Esophagus squamous epithelium (tissue), 4 donors: ENCODE measurements at regions not wholly inside any gene's neighbourhood (a gene's known extent, or its start where the extent isn't known, plus 50 kb on each side); places are given as distances from the start of the nearest gene placed in this dataset.

Experiments
- POLR2A ChIP-seq, 4 donors: fragments of 450-650 bp; IDR thresholded peaks; one replicate each; pipeline ENCODE4 v1.6.1; 2017; ENCODE audit warnings: antibody characterized with exemption in 4 of 4, mild to moderate bottlenecking in 4 of 4, moderate library complexity in 3 of 4
- TF ChIP-seq, protein P1 (sequence below), 6 experiments: fragments of 450-650 bp in 4 of 6; fragments of 200-600 bp in 2 of 6; sonication (generic) in 2 of 6; IDR thresholded peaks; one replicate each; pipeline ENCODE4 v1.5.1; 2016 to 2019; ENCODE audit warnings: antibody characterized with exemption in 6 of 6, mild to moderate bottlenecking in 4 of 6, moderate library complexity in 4 of 6

DNA sequence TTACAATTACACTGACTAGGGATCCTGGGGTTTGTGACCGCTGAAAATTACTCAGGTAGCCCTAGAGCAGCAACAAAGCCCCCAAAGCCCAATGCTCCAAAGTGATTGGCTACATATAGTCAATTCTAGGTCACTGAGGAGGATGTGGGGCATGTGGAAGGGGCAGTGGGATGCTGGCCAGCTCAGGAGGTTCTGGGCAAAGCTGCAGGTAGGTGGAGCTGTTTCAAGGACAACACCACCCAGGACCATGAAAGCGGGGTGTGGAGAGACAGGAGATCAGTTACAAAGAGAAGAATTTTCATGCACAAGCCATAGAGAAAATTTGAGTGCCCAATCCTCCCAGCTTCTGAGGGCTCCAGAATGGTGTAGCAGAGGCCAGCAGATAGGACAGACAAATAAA, 75.0 kb upstream of the CCDC85A start:
- TF ChIP-seq, protein P1, sequence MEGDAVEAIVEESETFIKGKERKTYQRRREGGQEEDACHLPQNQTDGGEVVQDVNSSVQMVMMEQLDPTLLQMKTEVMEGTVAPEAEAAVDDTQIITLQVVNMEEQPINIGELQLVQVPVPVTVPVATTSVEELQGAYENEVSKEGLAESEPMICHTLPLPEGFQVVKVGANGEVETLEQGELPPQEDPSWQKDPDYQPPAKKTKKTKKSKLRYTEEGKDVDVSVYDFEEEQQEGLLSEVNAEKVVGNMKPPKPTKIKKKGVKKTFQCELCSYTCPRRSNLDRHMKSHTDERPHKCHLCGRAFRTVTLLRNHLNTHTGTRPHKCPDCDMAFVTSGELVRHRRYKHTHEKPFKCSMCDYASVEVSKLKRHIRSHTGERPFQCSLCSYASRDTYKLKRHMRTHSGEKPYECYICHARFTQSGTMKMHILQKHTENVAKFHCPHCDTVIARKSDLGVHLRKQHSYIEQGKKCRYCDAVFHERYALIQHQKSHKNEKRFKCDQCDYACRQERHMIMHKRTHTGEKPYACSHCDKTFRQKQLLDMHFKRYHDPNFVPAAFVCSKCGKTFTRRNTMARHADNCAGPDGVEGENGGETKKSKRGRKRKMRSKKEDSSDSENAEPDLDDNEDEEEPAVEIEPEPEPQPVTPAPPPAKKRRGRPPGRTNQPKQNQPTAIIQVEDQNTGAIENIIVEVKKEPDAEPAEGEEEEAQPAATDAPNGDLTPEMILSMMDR (IDR thresholded peaks at IDR 0.05): no peak
- TF ChIP-seq POLR2A (IDR thresholded peaks at IDR 0.05): no peak
